Testis (tissue), 2 donors: ENCODE measurements at regions not wholly inside any gene's neighbourhood (a gene's known extent, or its start where the extent isn't known, plus 50 kb on each side); places are given as distances from the start of the nearest gene placed in this dataset.

ENCODE experiments used
- CTCF ChIP-seq, 3 experiments: fragments of 450-650 bp in 2 of 3; fragments of 200-600 bp in 1 of 3; sonication (generic) in 1 of 3; IDR thresholded peaks; one replicate each; pipeline ENCODE4 v1.5.1; 2016 to 2019; ENCODE audit warnings: antibody characterized with exemption in 3 of 3, mild to moderate bottlenecking in 2 of 3, moderate library complexity in 1 of 3
- POLR2A ChIP-seq: fragments of 450-650 bp; IDR thresholded peaks from one replicate; pipeline ENCODE4 v1.6.1; 2017; ENCODE audit warnings: antibody characterized with exemption, mild to moderate bottlenecking, moderate library complexity

GRCh38 chr10:32123021-32123420, 66.8 kb upstream of the KIF5B start:
- TF ChIP-seq CTCF (IDR thresholded peaks at IDR 0.05) (no peak), POLR2A (no peak)
